NB4 (cell line): ENCODE measurements at regions not wholly inside any gene's neighbourhood (a gene's known extent, or its start where the extent isn't known, plus 50 kb on each side); places are given as distances from the start of the nearest gene placed in this dataset.

Experiments
- DNase-seq: peaks from one replicate; pipeline ENCODE4 v3.0.0; 2010; ENCODE audit warnings: low read depth
- H3K4me3 ChIP-seq: one replicate; pipeline ENCODE4 v1.5.1; 2011; ENCODE audit warnings: mild to moderate bottlenecking, low read depth, low read length, moderate library complexity
- CTCF ChIP-seq: IDR thresholded peaks from one replicate; pipeline ENCODE4 v1.5.1; 2012; ENCODE audit warnings: low read depth, low read length
- MAX ChIP-seq: IDR thresholded peaks from 2 replicates; pipeline ENCODE4 v1.6.1; 2011; ENCODE audit warnings: low read depth, low read length
- MYC ChIP-seq: IDR thresholded peaks from 2 replicates; pipeline ENCODE4 v1.6.1; 2011; ENCODE audit warnings: low read depth, low read length
- POLR2A ChIP-seq: IDR thresholded peaks from 2 replicates; pipeline ENCODE4 v1.6.1; 2011; ENCODE audit warnings: mild to moderate bottlenecking; ENCODE audit not compliant: insufficient read length; ENCODE audit errors: extremely low read depth

- no peak for TF ChIP-seq POLR2A
- TF ChIP-seq MAX: no peak
- TF ChIP-seq CTCF: no peak
- no peak for TF ChIP-seq MYC
- H3K4me3 ChIP-seq: no peak overlapping the region
- no peak for DNase-seq
These were observed 246.5 kb downstream of the TBL1XR1 start for GRCh38 chr3:176950743-176951142.

GRCh38 chr3:176948151-176948550 is 249.1 kb downstream of the TBL1XR1 start:
- no peak overlapping the region for H3K4me3 ChIP-seq
- DNase-seq: no peak
- TF ChIP-seq MAX (no peak), CTCF (no peak), POLR2A (no peak), MYC (no peak)

- H3K4me3 ChIP-seq: no peak overlapping the region
- no peak for DNase-seq
- TF ChIP-seq CTCF (no peak), MAX (no peak), MYC (no peak)
These were observed 251.1 kb downstream of the TBL1XR1 start for GRCh38 chr3:176946202-176946601.

GRCh38 chr3:176942305-176942704 is 255.0 kb downstream of the TBL1XR1 start:
- no peak overlapping the region for H3K4me3 ChIP-seq
- no peak for TF ChIP-seq POLR2A
- TF ChIP-seq CTCF: no peak
- no peak for DNase-seq

GRCh38 chr3:176941689-176942088 is 255.6 kb downstream of the TBL1XR1 start:
- no peak for DNase-seq
- no peak for TF ChIP-seq MAX
- TF ChIP-seq POLR2A: no peak
- no peak for TF ChIP-seq CTCF
- TF ChIP-seq MYC: no peak
- H3K4me3 ChIP-seq: no peak overlapping the region
